ENCODE measurements at regions not wholly inside any gene's neighbourhood (a gene's known extent, or its start where the extent isn't known, plus 50 kb on each side); places are given as distances from the start of the nearest gene placed in this dataset.
"Not testable (repeated sequence)": the region's sequence is repeated elsewhere in the genome, so short reads cannot be mapped to it uniquely, and the experiment has no call there.

DNA sequence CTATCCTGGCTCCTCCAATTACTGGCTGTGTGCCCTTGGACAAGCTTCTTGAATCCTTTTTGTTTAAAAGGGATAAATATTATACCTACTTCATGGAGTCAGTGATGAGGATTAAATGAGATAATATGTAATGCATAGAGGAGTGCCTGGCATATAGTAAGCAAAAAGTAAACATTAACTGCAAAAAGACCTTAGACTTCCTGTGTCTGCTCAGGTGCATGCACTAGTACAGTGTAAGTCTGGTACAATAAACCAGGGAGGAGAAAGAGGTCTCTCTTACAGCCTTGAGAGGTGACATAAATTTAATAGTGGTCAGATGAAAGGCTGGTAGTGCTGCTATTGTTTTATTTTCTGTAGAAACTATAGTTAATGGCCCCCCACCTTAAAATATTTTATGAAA lies 305.2 kb upstream of the MIS18BP1 start:
- Histone ChIP-seq H2AFZ (ENCODE audit: low read depth) (no peak overlapping the region), H3K27ac (no peak overlapping the region), H3K4me1 (ENCODE audit: low read depth, poor library complexity, severe bottlenecking) (no peaks in the 10 kb centered on the region), H3K4me3 (IDR thresholded peaks at IDR 0.05; ENCODE audit: insufficient read depth, low read depth, low read length) (no peak overlapping the region), H3K27me3 (ENCODE audit: insufficient read depth, low read depth) (no peaks in the 10 kb centered on the region), H3K36me3 (ENCODE audit: insufficient read depth) (no peaks in the 10 kb centered on the region), H3K4me2 (no peak overlapping the region), H3K9ac (no peak overlapping the region), H4K20me1 (ENCODE audit: insufficient read depth) (no peaks in the 10 kb centered on the region), H3K79me2 (ENCODE audit: insufficient read depth, low read depth) (no peaks in the 10 kb centered on the region)
- TF ChIP-seq, protein P1, sequence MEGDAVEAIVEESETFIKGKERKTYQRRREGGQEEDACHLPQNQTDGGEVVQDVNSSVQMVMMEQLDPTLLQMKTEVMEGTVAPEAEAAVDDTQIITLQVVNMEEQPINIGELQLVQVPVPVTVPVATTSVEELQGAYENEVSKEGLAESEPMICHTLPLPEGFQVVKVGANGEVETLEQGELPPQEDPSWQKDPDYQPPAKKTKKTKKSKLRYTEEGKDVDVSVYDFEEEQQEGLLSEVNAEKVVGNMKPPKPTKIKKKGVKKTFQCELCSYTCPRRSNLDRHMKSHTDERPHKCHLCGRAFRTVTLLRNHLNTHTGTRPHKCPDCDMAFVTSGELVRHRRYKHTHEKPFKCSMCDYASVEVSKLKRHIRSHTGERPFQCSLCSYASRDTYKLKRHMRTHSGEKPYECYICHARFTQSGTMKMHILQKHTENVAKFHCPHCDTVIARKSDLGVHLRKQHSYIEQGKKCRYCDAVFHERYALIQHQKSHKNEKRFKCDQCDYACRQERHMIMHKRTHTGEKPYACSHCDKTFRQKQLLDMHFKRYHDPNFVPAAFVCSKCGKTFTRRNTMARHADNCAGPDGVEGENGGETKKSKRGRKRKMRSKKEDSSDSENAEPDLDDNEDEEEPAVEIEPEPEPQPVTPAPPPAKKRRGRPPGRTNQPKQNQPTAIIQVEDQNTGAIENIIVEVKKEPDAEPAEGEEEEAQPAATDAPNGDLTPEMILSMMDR (conservative IDR thresholded peaks at IDR 0.05; ENCODE audit: low read depth, low read length) = no peak

DNA sequence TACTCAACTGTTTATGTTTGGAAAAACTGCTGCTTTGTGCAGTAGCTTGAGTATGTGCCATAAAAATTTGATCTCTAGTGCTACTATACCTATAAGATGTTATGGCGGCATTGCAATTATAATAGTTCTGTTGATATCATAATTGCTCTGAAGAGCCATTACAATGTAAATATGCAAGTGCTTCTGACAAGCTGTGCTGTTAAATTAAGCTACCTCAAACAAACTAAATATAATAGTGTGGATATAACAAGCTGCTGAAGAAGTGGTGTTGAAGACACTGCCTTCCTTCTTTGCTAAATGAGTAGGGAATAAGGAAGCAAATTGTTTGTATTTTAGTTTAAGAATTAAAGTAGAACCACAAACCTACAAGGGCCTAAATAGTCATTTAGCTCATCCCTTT lies 301.0 kb upstream of the MIS18BP1 start:
- Histone ChIP-seq H2AFZ (ENCODE audit: low read depth) (no peak overlapping the region), H3K9ac (no peak overlapping the region), H3K27me3 (ENCODE audit: insufficient read depth, low read depth) (no peaks in the 10 kb centered on the region), H4K20me1 (ENCODE audit: insufficient read depth) (no peaks in the 10 kb centered on the region), H3K79me2 (ENCODE audit: insufficient read depth, low read depth) (no peaks in the 10 kb centered on the region), H3K4me1 (ENCODE audit: low read depth, poor library complexity, severe bottlenecking) (no peaks in the 10 kb centered on the region), H3K27ac (no peak overlapping the region), H3K4me3 (IDR thresholded peaks at IDR 0.05; ENCODE audit: insufficient read depth, low read depth, low read length) (no peak overlapping the region), H3K36me3 (ENCODE audit: insufficient read depth) (no peaks in the 10 kb centered on the region), H3K4me2 (no peak overlapping the region)
- TF ChIP-seq, protein P1 (conservative IDR thresholded peaks at IDR 0.05; ENCODE audit: low read depth, low read length) = no peak

DNA sequence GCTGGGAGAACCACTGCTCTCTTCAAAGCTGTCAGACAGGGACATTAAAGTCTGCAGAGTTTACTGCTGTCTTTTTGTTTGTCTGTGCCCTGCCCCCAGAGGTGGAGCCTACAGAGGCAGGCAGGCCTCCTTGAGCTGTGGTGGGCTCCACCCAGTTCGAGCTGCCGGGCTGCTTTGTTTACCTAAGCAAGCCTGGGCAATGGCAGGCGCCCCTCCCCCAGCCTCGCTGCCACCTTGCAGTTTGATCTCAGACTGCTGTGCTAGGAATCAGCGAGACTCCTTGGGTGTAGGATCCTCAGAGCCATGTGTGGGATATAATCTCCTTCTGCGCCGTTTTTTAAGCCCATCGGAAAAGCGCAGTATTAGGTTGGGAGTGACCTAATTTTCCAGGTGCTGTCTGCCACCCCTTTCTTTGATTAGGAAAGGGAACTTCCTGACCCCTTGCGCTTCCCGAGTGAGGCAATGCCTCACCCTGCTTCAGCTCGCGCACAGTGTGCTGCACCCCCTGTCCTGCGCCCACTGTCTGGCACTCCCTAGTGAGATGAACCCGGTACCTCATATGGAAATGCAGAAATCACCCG lies 298.3 kb upstream of the MIS18BP1 start:
- H3K4me2 ChIP-seq; H3K27ac ChIP-seq; H3K4me1 ChIP-seq (ENCODE audit: low read depth, poor library complexity, severe bottlenecking); H4K20me1 ChIP-seq (ENCODE audit: insufficient read depth); H3K27me3 ChIP-seq (ENCODE audit: insufficient read depth, low read depth); H2AFZ ChIP-seq (ENCODE audit: low read depth); H3K36me3 ChIP-seq (ENCODE audit: insufficient read depth); H3K79me2 ChIP-seq (ENCODE audit: insufficient read depth, low read depth); H3K4me3 ChIP-seq (IDR thresholded peaks at IDR 0.05; ENCODE audit: insufficient read depth, low read depth, low read length); H3K9ac ChIP-seq: not testable (repeated sequence)

DNA sequence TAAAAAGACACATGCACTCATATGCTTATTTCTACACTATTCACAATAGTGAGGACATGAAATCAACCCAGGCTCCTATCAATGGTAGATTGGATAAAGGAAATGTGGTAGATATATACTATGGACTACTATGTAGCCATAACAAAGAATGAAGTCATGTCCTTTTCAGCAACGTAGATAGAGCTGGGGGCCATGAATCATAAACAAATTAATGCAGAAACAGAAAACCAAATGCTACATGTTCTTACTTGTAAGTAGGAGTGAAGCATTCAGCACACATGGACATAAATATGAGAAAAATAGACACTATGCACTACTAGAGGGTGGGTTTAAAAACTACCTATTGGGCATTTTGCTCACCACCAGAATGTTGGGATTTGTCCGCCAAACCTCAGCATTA lies 278.0 kb upstream of the MIS18BP1 start:
- H3K36me3 ChIP-seq (ENCODE audit: insufficient read depth) = no peaks in the 10 kb centered on the region
- H3K4me3 ChIP-seq (IDR thresholded peaks at IDR 0.05; ENCODE audit: insufficient read depth, low read depth, low read length) = no peak overlapping the region
- H3K9ac ChIP-seq = no peak overlapping the region
- TF ChIP-seq, protein P1 (conservative IDR thresholded peaks at IDR 0.05; ENCODE audit: low read depth, low read length) = no peak
- no peak overlapping the region for H2AFZ ChIP-seq (ENCODE audit: low read depth)
- no peaks in the 10 kb centered on the region for H4K20me1 ChIP-seq (ENCODE audit: insufficient read depth)
- H3K79me2 ChIP-seq (ENCODE audit: insufficient read depth, low read depth) = no peaks in the 10 kb centered on the region
- no peaks in the 10 kb centered on the region for H3K4me1 ChIP-seq (ENCODE audit: low read depth, poor library complexity, severe bottlenecking)
- no peak overlapping the region for H3K27ac ChIP-seq
- no peak overlapping the region for H3K4me2 ChIP-seq
- H3K27me3 ChIP-seq (ENCODE audit: insufficient read depth, low read depth) = no peaks in the 10 kb centered on the region

DNA sequence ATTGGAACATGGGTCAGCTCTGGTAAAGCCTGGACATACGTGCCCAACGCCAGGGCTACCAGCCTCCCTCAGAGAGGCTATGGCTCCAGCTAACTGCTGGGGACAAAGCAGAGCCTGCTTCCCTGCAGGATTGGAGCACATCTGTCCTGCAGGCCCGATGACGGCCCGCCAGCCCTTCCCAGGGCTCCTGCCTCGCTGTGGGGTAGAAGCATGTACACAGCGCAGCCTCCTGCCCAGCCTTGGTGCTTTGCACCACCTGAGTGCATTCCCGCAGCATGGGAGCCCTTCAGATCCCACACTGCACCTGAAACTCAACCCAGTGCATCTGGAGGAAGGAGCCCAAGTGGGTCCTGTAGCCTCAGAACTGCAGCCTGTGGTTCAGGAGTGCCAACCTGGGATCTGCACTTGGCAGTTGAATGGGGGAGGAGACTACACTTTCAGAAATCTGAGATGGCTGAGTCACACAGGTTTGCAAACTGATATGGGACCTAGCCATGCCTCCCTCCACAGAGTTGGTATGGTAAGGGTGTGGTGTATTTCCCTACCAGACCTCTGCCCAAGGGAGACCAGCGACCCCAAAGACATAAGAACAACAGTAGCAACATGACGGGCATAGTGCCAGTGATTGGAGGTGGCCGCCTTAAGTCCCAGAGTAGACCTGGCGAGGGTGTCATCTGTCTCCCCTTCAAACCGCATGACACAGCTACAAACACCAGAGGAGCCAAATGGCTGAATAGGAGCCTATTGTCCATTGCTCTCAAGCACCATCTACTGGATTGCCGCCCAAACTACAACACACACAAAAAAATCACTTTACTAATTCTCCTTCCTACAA lies 273.9 kb upstream of the MIS18BP1 start:
- H3K36me3 ChIP-seq (ENCODE audit: insufficient read depth) = no peaks in the 10 kb centered on the region
- H3K4me3 ChIP-seq (IDR thresholded peaks at IDR 0.05; ENCODE audit: insufficient read depth, low read depth, low read length) = no peak overlapping the region
- H3K27ac ChIP-seq = no peak overlapping the region
- no peaks in the 10 kb centered on the region for H4K20me1 ChIP-seq (ENCODE audit: insufficient read depth)
- H3K9ac ChIP-seq = no peak overlapping the region
- H3K79me2 ChIP-seq (ENCODE audit: insufficient read depth, low read depth) = no peaks in the 10 kb centered on the region
- no peaks in the 10 kb centered on the region for H3K27me3 ChIP-seq (ENCODE audit: insufficient read depth, low read depth)
- TF ChIP-seq, protein P1 (conservative IDR thresholded peaks at IDR 0.05; ENCODE audit: low read depth, low read length) = peak; percentile 54
- no peak overlapping the region for H3K4me2 ChIP-seq
- 0 out of 2 replicates have a peak overlapping the region, but pooled peaks have one; percentile 10 for H2AFZ ChIP-seq (ENCODE audit: low read depth)
- H3K4me1 ChIP-seq (ENCODE audit: low read depth, poor library complexity, severe bottlenecking) = no peaks in the 10 kb centered on the region
